Natural killer cell (primary cell): ENCODE measurements at regions not wholly inside any gene's neighbourhood (a gene's known extent, or its start where the extent isn't known, plus 50 kb on each side); places are given as distances from the start of the nearest gene placed in this dataset.

Experiments
- ATAC-seq, 3 donors: fragments of 150-1000 bp in 2 of 3; fragments of 200-7000 bp in 1 of 3; cut with Tn5 transposase; 1 replicate in 1 of 3; 2 replicates in 2 of 3; pipeline ENCODE4 v1.10.0; 2021; ENCODE audit warnings: mild to moderate bottlenecking in 2 of 3, moderate library complexity in 2 of 3
- DNase-seq, 2 donors: peaks; one replicate each; pipeline versions ENCODE4 v3.0.0 to v3.0.0-alpha.2; 2013 to 2021; ENCODE audit warnings: mixed read lengths in 1 of 2
- H3K27ac ChIP-seq: one replicate; pipeline ENCODE4 v1.5.1; 2013; ENCODE audit warnings: mild to moderate bottlenecking, low read length
- H3K27me3 ChIP-seq: one replicate; pipeline ENCODE4 v1.6.1; 2013; ENCODE audit warnings: low read length; ENCODE audit not compliant: control insufficient read depth, insufficient read depth
- H3K36me3 ChIP-seq: one replicate; pipeline ENCODE4 v1.6.1; 2013; ENCODE audit warnings: low read length; ENCODE audit not compliant: control insufficient read depth, insufficient read depth
- H3K4me1 ChIP-seq: one replicate; pipeline ENCODE4 v1.6.1; 2013; ENCODE audit warnings: low read length; ENCODE audit not compliant: control insufficient read depth, insufficient read depth
- H3K4me3 ChIP-seq: one replicate; pipeline ENCODE4 v1.5.1; 2013; ENCODE audit warnings: low read length
- H3K9me3 ChIP-seq: one replicate; pipeline ENCODE4 v1.6.1; 2013; ENCODE audit warnings: low read length; ENCODE audit not compliant: control insufficient read depth, insufficient read depth
- H3K27ac Mint-ChIP-seq, 2 donors: one replicate each; pipeline ENCODE4 v1.8.0; 2022; ENCODE audit warnings: mild to moderate bottlenecking in 2 of 2, mixed read lengths in 2 of 2, moderate library complexity in 1 of 2
- H3K27me3 Mint-ChIP-seq, 2 donors: one replicate each; pipeline ENCODE4 v1.8.0; 2022; ENCODE audit warnings: low read depth in 2 of 2, mixed read lengths in 2 of 2
- H3K36me3 Mint-ChIP-seq: one replicate; pipeline ENCODE4 v1.8.0; 2022; ENCODE audit warnings: mixed read lengths
- H3K4me1 Mint-ChIP-seq, 2 donors: one replicate each; pipeline ENCODE4 v1.8.0; 2022; ENCODE audit warnings: mixed read lengths in 2 of 2
- H3K4me3 Mint-ChIP-seq: one replicate; pipeline ENCODE4 v1.8.0; 2022; ENCODE audit warnings: mild to moderate bottlenecking, moderate library complexity, mixed read lengths
- H3K9me3 Mint-ChIP-seq, 2 donors: one replicate each; pipeline ENCODE4 v1.8.0; 2022; ENCODE audit warnings: mixed read lengths in 2 of 2
- WGBS: methylation state at CpG from one replicate; pipeline ENCODE4 v1.1.7; 2013; ENCODE audit warnings: missing lambda C conversion rate; ENCODE audit not compliant: insufficient coverage; 5-methylcytosine and 5-hydroxymethylcytosine counted together
- intact Hi-C: fragments of 100-400 bp; cut with micrococcal nuclease; formaldehyde crosslinking; loops from one replicate; pipeline ENCODE4 v1.14.2; 2022
- TF ChIP-seq, protein P1 (sequence below): fragments of 200-600 bp; IDR thresholded peaks from one replicate; pipeline ENCODE4 v1.8.0; 2022; ENCODE audit warnings: antibody characterized with exemption

- no peak overlapping the region for H3K27ac ChIP-seq
- TF ChIP-seq, protein P1, sequence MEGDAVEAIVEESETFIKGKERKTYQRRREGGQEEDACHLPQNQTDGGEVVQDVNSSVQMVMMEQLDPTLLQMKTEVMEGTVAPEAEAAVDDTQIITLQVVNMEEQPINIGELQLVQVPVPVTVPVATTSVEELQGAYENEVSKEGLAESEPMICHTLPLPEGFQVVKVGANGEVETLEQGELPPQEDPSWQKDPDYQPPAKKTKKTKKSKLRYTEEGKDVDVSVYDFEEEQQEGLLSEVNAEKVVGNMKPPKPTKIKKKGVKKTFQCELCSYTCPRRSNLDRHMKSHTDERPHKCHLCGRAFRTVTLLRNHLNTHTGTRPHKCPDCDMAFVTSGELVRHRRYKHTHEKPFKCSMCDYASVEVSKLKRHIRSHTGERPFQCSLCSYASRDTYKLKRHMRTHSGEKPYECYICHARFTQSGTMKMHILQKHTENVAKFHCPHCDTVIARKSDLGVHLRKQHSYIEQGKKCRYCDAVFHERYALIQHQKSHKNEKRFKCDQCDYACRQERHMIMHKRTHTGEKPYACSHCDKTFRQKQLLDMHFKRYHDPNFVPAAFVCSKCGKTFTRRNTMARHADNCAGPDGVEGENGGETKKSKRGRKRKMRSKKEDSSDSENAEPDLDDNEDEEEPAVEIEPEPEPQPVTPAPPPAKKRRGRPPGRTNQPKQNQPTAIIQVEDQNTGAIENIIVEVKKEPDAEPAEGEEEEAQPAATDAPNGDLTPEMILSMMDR: no peak
- peaks cover 16% of the 10 kb centered on the region for H3K27me3 ChIP-seq
- Mint-ChIP-seq H3K36me3 (peaks cover 5% of the 10 kb centered on the region), H3K4me1 (no peaks in the 10 kb centered on the region), H3K4me3 (no peak overlapping the region), H3K27me3 (peaks cover 31 to 54% of the 10 kb centered on the region in 2 donors), H3K9me3 (no peaks in the 10 kb centered on the region), H3K27ac (no peak overlapping the region)
- no peaks in the 10 kb centered on the region for H3K9me3 ChIP-seq
- no peak for ATAC-seq
- 69% methylated on average over 9 of the region's 10 CpGs for WGBS
- H3K4me3 ChIP-seq: no peak overlapping the region
- intact Hi-C loops: no loop called here
- no peaks in the 10 kb centered on the region for H3K36me3 ChIP-seq
- H3K4me1 ChIP-seq: no peaks in the 10 kb centered on the region
- no peak for DNase-seq
These were observed 495.5 kb upstream of the ZFHX3 start for GRCh38 chr16:73543331-73543969.

DNA sequence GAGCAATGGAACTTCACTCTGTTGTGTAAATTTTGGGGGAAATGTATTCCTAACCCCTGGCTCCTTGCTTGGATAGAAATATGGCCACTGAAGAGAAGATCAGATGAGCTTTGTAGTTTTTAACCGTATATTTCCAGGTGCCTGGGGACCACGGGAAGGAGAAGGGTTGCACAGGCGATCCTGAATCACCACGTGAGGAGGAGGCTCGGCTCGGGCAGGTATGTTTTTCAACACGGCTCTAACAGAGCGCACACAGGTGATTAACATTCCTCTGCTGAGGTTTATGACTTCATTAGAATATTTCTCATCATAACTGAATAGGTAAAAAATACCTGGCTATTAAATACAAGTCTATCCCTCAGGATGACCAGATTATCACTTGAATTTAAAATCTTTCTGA, 495.0 kb upstream of the ZFHX3 start:
- Mint-ChIP-seq H3K27ac (no peak overlapping the region), H3K9me3 (no peaks in the 10 kb centered on the region), H3K27me3 (peaks cover 31 to 51% of the 10 kb centered on the region in 2 donors), H3K36me3 (peaks cover 5% of the 10 kb centered on the region), H3K4me3 (no peak overlapping the region), H3K4me1 (no peaks in the 10 kb centered on the region)
- no peak overlapping the region for H3K4me3 ChIP-seq
- WGBS: 83% methylated on average over 8 of the region's 8 CpGs
- peaks cover 16% of the 10 kb centered on the region for H3K27me3 ChIP-seq
- no peak overlapping the region for H3K27ac ChIP-seq
- no peaks in the 10 kb centered on the region for H3K36me3 ChIP-seq
- DNase-seq (no peak), ATAC-seq (no peak)
- no peaks in the 10 kb centered on the region for H3K9me3 ChIP-seq
- no peaks in the 10 kb centered on the region for H3K4me1 ChIP-seq
- intact Hi-C loops: no loop called here
- TF ChIP-seq, protein P1: no peak

DNA sequence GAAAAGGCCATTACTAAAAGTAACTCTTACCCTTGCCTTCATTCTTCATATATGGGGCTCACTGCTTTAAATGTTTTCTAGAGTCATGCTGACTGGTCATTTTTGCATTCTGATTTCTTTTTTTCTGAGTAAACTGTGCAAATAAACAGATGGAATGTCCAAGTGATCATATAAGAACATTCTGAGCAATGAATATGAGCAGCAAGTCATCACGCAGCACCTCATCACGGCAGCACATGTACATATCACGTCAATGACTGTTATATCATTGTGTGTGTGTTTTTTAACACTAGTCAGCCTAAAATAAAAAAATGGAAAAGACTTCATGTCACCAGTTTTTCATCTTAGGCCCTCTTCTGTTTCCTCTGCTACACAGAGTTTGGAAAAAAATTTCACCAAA, 490.0 kb upstream of the ZFHX3 start:
- Histone ChIP-seq H3K36me3 (no peaks in the 10 kb centered on the region), H3K9me3 (no peaks in the 10 kb centered on the region), H3K4me3 (no peak overlapping the region), H3K27ac (no peak overlapping the region), H3K27me3 (no peaks in the 10 kb centered on the region), H3K4me1 (no peaks in the 10 kb centered on the region)
- Mint-ChIP-seq H3K27me3 (peaks cover 7 to 15% of the 10 kb centered on the region in 2 donors), H3K36me3 (peaks cover 5% of the 10 kb centered on the region), H3K4me3 (no peak overlapping the region), H3K27ac (no peak overlapping the region), H3K4me1 (no peaks in the 10 kb centered on the region), H3K9me3 (no peaks in the 10 kb centered on the region)
- DNase-seq (no peak), ATAC-seq (no peak)
- intact Hi-C loops: no loop called here
- TF ChIP-seq, protein P1: no peak
- 100% methylated on average over 2 of the region's 3 CpGs for WGBS

- H3K4me3 ChIP-seq: no peak overlapping the region
- no peaks in the 10 kb centered on the region for H3K36me3 ChIP-seq
- Mint-ChIP-seq H3K27me3 (peaks cover 0 to 14% of the 10 kb centered on the region in 2 donors), H3K9me3 (no peaks in the 10 kb centered on the region), H3K27ac (no peak overlapping the region), H3K36me3 (no peaks in the 10 kb centered on the region), H3K4me1 (no peaks in the 10 kb centered on the region), H3K4me3 (no peak overlapping the region)
- H3K27me3 ChIP-seq: no peaks in the 10 kb centered on the region
- TF ChIP-seq, protein P1: no peak
- 88% methylated on average over 3 of the region's 3 CpGs for WGBS
- H3K27ac ChIP-seq: no peak overlapping the region
- DNase-seq (no peak), ATAC-seq (no peak)
- no peaks in the 10 kb centered on the region for H3K4me1 ChIP-seq
- no peaks in the 10 kb centered on the region for H3K9me3 ChIP-seq
- intact Hi-C loops: no loop called here
These were observed 489.0 kb upstream of the ZFHX3 start for GRCh38 chr16:73536931-73537330.
